PC-9 (cell line): ENCODE measurements at regions not wholly inside any gene's neighbourhood (a gene's known extent, or its start where the extent isn't known, plus 50 kb on each side); places are given as distances from the start of the nearest gene placed in this dataset.

ENCODE experiments used
- CTCF ChIP-seq: fragments of 200-600 bp; sonication (generic); conservative IDR thresholded peaks from 2 replicates; pipeline ENCODE4 v1.6.1; 2017; ENCODE audit warnings: mixed run types, antibody characterized with exemption, mild to moderate bottlenecking, moderate library complexity
- EZH2 ChIP-seq: fragments of 200-600 bp; sonication (generic); IDR thresholded peaks from 2 replicates; pipeline ENCODE4 v1.8.0; 2017; ENCODE audit warnings: antibody characterized with exemption, low read depth

- TF ChIP-seq CTCF (no peak), EZH2 (no peak)
These were observed 153.9 kb upstream of the MEF2C start for GRCh38 chr5:89036704-89037489.
